ENCODE measurements at regions not wholly inside any gene's neighbourhood (a gene's known extent, or its start where the extent isn't known, plus 50 kb on each side); places are given as distances from the start of the nearest gene placed in this dataset.

DNA sequence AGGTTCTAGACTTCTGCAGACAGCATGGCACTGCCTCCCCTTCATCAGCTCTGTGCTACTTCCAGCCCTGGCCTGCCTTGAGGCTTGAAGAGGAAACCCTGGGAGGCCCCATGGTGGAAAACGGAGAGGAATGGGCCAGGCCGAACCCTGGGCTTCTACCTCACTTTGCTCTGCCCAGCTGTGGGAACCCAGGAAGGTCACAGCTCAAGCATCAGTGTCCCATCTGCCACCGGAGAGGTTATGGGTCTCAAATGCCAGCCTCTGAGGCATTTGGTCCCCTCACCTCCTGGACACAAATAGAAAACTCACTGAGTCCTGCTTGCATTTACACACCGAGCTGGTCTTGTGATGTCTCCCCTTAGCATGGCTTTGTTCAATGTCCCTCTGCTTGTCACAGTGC is 80.1 kb upstream of the ALDH1B1 start:
- no peak for DNase-seq

DNA sequence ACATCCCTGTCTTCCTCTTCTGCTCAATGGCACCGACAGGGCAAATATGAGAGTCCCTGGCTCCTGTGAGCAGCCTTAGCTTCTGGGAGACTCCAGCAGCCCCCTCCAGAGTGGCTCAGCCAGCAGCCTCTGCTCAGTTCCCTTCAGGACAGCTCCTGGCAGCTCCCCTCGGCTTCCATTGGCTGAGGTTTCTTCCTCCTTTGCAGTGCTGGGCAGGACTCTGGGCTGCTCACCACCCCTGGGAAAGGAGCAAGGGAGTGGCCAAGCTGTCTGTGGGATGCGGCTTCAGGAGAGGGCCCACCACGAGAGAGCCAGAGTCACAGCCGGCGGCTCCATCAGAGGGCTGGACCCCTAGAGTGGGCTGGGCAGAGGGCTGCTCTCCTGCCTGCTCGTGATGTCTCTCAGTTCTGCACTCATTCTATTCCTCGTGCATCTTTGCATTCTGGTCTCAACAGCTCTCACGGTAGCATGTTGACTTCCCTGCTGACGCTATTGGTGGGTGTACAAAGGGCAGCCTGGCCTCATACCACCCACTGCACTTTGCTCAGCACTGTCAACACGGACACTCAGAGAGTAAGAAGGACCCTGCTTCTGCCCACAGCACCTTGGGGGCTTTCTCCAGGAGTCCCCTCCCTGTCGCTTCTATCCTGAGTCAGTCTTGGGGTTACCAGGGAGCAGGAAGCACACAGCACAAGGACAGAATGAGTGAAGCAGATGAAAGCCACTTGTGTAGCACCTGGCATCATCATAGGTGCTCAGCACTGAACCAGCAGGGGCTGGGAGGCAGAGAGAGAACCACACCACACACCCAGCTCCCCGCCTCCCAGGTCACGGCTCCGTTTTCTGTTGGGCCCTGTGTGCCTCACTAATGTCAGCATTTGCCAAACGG is 80.9 kb upstream of the ALDH1B1 start:
- DNase-seq, result no peak

DNA sequence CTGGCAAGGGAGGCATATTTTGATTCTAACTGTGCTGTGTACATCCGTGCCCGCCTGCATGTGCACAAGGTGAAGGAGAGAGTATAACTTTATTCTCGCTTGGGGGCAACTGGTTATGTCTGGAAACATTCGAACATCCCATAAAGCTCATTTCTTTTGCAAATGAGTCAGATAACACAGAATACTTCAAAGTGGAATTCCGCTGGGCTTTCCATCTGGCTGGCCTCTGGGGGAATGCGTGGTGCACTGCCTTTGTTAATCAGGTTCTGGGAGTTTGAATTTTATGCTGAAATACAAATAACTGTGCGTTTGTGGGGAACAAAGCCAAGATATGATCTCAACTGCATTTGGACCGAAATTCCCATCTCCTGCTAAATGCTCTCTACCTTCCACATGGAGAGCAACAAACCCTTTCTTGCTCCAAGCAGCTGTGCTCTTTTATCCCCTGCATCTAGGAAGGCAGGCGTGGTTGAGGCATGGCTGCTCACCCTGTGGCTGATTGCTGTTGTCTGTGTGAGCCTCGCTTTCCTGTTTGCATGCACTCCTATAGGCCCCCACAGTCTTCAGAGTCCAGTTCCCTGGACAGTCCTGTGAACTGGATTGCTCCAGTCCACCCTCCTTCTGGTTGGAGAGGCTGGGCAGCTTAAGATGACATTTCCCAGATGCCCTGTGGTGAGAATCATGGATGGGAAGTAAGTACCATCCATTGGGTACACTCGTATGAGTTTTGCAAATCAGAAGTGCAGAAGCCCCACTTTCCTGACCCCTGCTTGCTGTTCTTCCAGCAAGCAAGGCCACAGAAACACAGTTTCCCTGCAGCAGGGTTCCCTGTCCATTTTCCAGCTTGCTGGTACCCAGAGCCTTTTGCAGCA is 82.9 kb upstream of the ALDH1B1 start:
- DNase-seq, result no peak

DNA sequence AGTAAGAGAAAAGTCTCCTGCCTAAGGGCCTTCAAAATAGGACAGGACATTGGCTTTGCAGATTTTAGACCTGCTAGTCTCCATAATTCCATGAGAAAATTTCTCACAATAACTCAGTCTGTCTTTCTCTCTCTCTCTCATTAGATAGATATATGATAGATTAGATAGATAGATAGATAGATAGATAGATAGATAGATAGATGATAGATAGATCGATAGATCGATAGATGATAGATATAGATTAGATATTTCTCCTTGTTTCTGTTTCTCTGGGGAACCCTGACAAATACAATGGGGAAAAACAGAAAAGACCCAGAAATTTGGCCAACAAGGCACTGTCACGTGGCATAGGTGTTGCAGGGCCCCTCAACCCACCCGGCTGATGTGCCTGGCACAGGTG is 84.4 kb upstream of the ALDH1B1 start:
- DNase-seq, result no peak

DNA sequence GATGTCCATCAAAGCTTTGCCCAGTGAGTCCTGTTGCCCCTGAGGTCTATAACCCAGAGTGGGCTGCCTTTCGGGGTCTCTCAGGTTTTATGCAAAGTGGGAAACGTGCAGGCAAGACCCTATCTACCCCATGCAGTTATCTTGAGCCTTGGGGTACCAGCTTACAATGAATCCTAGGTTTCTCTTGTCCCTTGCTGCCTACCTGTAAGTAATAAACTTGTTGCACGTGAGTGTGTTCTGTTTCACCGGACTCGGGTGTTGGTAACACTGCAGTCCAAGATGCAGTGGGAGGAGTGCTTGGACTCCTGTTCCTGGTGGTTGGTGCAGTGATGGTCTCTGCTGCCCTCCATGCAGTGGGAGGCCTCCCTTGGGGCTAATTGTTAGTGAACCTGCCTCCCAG is 85.6 kb upstream of the ALDH1B1 start:
- DNase-seq, result no peak

DNA sequence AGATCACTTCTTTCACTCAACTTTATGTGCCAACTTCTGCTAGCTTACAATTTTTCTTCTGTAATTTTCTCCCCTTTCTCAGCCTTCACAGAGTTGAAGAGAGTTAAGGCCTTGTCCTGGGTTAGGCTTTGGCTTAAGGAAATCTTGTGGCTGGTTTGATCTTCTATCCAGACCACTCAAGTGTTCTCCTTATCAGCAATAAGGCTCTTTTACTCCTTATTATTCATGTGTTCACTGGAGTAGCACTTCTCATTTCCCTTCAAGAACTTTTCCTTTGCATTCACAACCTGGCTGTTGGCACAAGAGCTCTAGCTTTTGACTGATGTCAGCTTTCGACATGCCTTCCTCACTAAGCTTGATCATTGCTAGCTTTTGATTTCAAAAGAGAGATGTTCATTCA is 86.9 kb upstream of the ALDH1B1 start:
- DNase-seq, result no peak

DNA sequence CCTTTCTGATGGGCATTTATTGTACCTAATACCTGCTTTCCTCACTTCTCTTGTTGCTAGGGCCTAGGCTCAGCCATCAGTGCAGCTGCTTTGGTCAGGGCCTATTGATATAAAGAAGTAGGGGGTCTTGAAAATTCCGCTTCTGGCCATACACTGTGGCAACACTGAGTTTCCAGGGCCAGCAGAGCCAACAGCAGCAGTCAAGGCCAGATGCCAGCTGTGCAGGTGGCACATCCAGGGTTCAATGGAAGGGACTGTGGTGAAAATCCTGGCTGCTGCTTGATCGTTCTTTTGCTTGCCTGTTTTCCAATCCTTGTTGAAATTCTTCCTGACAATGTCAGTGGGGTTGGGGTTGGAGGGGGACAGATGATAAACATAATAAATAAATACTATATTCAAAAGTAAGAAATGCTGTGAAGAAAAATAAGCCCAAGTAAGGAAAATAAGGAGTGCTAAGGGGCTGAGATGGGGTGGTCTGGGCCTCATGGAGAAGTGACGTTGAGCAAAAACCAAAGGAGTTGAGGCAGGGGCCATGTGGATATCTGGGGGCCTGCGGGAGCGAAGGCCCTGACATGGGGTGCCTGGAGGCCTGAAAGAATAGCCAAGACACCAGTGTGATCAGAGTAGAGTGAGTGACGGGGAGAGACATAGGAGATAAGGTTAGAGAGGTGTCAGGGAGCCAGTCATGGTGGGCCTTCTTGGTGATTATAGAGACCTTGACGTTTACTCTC is 91.0 kb upstream of the ALDH1B1 start:
- no peak for DNase-seq

DNA sequence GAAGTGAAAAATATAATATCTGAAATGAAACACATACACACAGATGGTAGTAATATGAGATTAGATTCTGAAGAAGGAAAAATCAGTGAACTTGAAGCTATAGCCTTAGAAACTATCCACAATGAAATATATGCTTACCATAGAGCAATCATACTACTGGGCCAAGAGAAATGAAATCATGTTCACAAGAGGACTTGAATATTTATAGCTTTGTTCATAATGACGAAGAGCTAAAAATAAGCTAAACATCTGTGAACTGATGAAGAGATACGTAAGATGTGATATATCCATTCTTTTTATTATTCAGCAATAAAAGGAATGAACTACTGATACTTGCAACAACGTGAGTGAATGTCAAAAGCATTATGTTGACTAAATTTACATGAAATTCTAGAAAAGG is 92.6 kb upstream of the ALDH1B1 start:
- no peak for DNase-seq

DNA sequence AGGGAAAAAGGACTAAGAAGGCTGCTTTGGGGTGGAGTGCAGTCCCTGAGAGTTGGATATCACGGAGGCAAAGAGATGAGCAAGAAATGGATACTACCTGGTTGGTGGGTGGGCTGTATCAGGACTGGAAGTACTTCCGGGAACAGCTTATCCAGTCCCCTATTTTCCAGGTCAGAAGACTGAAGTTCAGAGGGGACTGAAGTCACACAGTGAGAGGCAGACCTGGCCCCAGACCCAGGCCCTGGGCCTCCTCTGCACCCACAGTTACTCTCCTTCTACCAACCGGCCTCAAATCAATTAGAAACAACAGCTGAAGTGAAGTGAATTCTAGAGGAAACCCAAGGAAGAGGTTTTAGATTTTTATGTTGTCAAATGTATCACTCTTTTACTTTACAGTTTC is 93.6 kb upstream of the ALDH1B1 start:
- DNase-seq, result no peak

DNA sequence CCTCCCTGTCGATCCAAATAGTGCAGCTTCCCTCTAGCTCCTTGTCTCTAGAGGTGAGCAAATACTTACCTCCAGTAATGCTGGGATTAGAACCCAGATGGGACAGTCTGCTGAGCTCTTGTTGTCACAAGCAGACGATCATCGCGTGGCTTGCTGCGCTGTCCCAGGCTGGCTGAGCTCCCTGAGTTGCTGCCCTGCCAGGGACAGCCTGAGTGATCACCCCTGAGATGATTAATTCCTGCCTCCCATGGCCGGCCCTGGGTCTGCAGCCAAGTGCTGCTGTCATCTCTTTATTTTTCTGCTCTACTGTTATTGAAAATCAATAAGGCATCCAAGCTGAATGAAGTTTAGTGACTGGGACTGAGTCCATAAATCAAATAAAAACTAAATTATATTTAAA is 94.0 kb upstream of the ALDH1B1 start:
- no peak for DNase-seq

DNA sequence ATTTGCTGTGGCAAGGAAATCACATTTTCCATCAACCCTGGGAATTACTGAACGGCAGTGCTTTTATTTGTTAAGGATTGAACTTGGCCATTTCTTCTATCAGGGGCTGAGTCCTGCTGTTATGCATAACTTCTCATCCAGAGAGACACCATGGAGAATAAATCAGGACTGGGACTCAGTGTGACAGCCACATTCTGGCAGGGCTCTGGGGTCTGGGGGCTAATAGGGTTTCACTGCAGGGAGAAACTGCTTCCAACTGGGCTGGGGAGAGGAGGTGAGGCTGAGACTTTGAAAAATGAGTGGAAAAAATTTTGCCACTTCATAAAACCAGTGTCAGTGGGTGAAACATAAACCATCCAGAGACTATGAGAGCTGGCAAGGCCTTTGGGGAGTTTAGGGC is 95.7 kb upstream of the ALDH1B1 start:
- DNase-seq, result no peak

DNA sequence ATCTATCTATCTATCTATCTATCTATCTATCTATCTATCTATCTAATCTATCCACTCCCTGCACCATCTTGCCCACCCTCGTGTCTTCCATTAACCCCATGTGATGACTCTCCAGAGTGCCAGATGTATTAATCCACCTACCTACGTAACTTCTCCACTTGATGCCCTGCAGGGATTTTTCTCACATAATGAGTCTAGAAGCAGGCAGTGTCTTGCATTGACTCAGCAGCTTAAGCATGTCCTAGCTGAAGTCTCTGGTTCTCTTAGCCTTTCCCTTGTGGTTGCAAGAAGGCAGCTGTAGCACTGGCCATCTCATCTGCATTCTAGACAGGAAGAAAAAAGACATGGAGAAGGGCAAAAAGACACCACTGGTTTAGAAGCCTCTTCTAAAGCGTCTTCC is 96.7 kb upstream of the ALDH1B1 start:
- no peak for DNase-seq

DNA sequence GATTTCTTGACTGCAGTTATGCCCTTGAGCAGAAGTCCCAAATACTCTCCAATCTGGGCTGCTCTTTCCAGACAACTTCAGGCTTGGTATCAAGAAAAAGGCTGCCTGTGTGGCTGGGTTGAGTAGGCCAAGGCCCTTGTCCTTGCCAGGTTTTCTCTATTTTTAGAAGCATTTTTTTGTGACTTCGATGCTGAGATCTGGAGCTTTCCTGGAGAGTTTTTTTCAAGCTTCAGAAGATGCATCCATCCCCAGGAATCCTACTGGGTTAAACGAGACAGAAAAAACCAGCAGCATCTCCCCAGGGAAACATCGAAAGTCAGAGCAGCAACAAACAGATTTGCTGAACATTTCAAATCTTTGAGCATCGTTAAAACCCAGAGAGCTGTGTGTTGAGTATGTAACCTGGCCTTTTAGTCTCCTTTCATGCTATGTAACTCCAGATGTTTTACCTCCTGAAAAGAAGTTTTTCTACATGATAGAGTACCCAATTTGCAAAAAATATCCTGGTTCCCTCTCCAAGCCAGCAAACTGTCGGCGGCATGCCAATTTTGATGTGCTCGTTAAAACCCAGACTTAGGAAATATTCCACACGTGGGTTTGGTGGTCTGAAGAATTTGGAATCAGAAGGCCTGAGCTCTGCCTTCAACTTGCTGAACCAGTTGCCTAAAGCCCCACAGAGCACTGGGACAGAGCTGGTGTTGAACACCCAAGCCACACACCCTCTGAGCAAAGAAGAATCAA is 98.1 kb upstream of the ALDH1B1 start:
- DNase-seq, result no peak

DNA sequence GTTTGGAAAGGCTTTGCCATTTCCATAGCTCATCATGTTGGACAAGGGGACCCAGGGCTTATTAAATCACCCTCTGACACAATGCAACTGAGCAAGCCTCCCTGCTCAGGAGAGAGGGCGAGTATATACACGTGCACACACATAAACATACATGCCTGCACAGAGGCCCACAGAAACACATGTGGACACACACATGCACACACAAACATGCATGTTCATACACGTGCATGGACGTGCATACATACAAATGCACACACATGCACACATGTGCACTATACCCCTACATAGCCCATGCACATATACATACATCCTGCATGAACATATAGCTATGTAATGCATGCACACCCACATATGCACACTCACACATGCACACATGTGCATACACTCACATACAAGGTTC is 99.5 kb upstream of the ALDH1B1 start:
- DNase-seq, result no peak

DNA sequence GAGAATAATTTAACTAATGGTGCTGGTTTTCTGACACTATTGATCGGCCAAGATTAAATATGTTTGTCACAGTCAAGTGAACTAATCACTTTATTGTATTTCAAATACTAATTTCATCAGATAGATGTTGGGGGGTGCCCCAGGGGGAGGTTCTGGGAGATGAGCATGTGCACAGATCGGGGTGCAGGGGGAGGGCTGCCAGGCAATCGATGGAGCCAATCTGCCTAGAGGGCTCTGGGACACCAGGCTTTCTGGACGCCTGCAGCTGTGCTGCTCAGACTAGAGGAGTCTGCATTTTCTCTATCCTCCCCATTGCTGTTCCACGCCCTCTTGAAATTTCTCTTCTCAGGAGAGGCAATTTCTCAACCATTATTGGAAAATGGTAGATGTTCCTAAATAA is 100.0 kb upstream of the ALDH1B1 start:
- DNase-seq, result no peak

DNA sequence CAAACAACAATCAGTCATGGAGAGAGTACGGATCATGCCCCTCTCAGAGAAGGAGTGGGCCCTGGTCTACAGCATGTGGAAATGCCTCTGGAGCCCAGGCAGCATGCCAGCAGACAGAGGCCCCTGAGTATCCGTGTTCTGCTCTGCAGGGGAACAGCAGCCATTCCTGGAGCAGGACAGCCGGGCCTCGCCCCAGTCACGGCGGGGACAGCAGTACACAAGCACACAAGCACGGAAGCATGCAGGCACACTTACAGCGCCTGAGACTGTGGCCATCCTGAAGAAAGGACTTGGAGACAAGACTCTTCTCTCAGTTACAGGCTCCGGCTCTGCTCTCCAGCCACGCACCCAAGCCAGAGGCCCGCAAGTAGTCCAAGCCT is 102.6 kb upstream of the ALDH1B1 start:
- no peak for DNase-seq

DNA sequence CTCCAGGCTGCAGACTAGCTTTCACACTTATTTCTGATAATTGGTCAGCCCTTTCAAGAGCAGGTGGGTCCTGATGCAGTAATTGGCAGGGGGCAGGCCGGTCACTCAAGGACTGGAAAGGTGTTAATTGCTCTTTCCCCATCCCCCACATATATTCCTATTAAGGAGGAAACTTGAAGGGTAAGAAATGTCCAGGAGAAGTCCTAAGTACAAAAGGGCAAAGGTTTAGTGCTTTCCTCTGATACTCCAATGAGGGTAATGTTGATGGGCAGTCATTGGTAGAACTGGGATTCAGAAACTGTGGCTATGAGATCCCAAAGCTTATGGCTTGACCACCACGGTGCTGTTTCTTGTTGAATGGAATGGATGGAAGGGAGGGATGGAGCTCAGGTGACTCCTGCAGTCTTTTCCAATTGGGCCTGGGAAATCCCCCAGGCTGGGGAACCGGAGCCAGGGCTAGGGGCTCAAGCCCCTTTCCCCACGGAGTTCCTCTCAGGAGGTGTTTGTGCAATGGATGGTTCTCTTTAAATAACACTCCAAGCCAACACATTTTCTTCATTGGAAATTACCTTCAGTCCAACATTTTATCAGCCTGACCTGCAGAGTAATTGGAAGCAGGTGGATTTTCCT is 103.2 kb upstream of the ALDH1B1 start:
- DNase-seq, result no peak

DNA sequence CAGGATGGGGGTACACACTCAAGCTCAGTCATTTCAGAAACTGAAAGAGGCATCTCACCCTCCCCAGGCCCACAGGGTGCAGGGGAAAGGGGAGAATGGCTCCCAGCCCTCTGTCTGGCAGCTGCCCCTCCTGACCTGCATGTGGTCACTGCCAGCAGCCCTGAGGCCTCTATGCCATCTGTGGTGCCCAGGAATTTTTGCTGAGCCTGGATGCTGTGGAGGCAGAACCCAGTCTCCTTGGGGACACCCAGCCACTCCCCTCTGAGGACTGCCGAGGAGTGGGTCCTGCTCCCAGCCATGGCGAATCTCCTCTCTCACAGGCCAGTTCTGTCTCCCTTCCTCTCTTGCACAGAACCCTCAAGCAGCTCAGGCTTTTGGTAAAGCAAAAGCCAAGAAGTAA is 104.0 kb upstream of the ALDH1B1 start:
- no peak for DNase-seq

DNA sequence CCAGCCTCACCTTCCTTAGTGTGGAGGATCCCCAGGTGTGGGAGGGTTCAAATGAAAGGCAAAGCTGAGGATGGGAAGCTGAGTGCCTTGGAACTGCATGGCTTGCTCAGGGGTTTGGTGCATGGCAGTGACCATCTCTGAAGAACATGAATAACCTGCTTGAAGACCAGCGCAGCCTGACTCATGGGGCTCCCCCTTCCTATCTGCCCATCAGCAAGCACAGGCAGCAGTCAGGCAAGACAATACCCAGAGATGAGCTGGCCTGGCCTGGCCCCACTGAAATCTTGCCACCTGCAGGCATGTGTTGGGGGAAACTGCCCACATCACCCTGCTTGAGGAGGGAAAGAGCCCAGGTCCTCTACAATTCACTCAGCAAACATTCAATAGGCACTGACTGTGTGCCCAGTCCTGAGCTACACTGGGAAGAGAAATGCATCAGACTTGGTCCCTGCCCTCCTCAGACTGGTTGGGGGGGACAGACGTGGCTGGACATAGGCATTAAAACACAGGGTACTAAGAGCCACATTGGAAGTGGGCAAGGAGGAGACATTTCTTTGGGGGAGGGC is 105.0 kb upstream of the ALDH1B1 start:
- DNase-seq, result no peak

DNA sequence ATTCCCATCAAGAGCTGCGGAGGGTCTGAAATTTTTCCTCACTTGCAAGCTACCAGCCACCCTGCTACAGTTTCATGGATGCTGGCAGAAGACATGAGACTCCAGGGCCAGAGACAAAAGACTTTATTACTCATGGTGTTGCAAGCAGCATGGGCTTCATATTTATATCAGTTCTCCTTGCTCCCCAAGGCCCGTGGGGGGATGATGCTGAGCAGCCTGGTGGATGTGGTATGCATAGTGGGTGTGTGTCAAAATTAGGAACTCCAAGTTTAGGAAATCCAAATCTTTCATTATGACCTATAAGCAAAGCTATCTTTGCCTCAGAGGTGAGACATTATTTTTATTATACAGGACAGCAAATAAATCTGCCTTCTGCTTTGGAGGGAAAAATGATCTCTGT is 105.7 kb upstream of the ALDH1B1 start:
- no peak for DNase-seq

DNA sequence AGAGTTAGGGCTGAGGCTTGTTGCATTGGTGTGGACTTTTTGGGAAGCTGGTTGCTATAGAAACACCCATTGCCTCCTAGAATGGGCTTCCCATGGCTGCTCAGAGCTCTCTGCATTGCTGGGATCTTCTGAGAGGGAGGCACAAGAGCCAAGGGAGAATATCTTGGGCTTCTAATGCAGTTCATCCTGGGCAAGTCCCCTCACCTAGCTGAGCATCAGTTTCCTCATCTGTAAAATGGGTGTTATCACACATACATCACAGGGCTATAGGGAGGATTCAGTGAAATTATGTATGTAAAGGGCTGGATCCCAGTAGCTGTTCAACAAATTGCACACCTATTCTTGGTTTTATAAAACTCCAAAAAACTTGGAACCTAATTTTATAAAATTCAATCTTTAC is 106.1 kb upstream of the ALDH1B1 start:
- no peak for DNase-seq

DNA sequence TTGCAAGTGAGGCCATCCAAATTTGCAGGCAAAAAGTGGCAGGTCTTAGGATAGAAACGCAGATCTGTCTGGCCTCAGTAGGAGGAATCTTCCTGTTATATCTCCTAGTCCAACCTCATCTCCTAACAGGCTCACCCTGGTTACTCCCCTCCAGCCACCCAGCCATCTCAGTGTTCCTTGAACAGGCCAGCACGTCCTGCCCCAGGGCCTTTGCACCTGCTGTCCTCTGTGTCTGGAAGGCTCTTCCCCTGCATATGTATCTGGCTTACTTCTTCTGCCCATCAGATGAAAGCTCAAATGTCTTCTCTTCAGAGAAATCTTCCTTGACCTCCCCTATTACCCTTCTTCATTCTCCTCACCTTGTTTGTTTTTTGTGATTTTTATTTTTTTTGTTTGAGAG is 107.3 kb upstream of the ALDH1B1 start:
- no peak for DNase-seq

Data from NCI-H2029 treated with DMSO at 0.1 percent for 48 hours (cell line).